ENCODE measurements at regions not wholly inside any gene's neighbourhood (a gene's known extent, or its start where the extent isn't known, plus 50 kb on each side); places are given as distances from the start of the nearest gene placed in this dataset.

- no peak for DNase-seq (ENCODE audit: low read depth)
These were observed 345.7 kb downstream of the BMP4 start for GRCh38 chr14:53610947-53611346.

GRCh38 chr14:53609009-53609408 is 347.6 kb downstream of the BMP4 start:
- no peak for DNase-seq (ENCODE audit: low read depth)

GRCh38 chr14:53608369-53608768 is 348.3 kb downstream of the BMP4 start:
- DNase-seq (ENCODE audit: low read depth), result no peak

GRCh38 chr14:53606203-53606602 is 350.4 kb downstream of the BMP4 start:
- no peak for DNase-seq (ENCODE audit: low read depth)

- DNase-seq (ENCODE audit: low read depth), result no peak
These were observed 351.1 kb downstream of the BMP4 start for GRCh38 chr14:53605562-53605961.

GRCh38 chr14:53603994-53604393 is 352.6 kb downstream of the BMP4 start:
- DNase-seq (ENCODE audit: low read depth), result no peak

DNA sequence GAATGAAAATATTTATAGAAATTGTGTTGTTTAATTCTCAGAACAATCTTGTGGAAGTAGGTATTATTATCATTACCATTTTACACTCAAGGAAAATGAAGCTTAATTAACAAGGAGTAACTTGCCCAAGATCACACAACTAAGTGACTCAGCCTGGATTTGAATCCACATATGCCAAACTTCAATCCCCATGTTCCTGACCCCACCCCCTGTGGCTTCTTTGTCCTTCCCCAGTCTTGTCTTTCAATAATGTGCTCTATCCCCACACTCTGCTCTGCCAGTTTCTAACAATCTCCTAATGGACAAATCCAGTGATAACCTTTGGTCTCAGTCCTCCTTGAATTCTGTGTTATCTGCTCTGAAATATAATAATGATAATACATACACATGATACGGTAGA is 355.2 kb downstream of the BMP4 start:
- DNase-seq (ENCODE audit: low read depth), result no peak

DNA sequence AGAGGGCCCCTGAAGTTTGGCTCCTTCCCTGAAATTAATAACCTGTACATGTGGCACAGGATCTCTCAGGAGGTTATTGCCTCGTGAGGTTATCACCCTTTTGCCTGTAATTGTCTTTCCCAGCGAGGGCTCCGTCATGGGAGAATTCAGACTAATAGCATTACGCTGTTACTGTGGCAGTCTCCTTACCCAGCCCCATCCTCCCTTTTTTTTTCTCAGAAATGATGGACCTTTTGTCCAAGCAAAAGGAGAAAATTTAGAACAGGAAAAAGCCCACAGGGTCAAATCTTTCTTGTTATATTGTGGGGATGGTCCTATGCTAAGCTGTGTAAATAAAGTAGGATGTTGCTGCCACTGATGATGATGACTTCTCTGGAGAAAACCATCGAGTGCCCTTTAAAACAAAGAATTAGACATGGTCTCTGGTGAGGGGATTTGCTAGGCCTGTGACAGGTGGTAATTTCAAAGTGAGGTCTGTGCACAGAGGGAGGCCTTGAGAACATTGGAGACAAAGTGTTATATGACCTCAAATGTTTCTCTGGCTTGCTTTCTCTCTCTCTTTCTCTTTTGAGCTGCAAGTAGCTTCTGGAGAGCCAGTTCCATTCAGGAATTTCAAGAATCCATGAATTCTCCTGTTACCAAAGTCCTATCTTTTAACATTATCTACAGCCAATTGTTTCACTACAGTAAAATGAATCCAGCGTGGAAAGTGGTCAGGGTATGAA is 357.2 kb downstream of the BMP4 start:
- no peak for DNase-seq (ENCODE audit: low read depth)

DNA sequence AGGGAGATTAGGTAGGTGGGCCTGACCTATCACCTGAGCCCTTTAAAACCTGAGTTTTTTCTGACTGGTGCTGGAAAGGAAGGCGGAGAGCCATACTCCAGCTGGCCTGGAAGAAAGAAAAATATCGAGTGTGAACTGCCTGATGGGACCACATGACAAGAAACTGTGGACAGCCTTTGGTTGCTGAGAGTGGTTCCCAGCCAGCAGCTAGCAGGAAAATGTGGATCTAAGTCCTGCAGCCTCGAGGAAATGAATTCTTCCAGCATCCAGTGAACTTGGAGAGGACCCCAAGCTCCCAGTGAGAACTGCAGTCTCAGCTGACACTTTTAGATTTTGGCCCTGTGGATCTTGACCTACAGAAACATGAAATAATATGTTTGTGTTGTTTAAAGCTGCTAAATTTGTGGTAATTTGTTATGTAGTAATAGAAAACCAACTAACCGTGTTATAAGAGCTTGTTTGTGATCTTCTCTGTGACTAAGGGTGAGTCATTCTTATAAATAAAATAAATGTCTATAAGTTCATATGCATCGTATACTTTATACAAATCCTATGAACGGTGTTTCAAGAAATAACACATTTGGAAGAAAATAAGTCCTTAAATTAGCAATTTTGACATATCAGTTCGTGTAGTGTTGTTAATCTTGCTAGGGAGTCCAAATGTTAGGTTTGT is 359.6 kb downstream of the BMP4 start:
- DNase-seq (ENCODE audit: low read depth), result no peak

DNA sequence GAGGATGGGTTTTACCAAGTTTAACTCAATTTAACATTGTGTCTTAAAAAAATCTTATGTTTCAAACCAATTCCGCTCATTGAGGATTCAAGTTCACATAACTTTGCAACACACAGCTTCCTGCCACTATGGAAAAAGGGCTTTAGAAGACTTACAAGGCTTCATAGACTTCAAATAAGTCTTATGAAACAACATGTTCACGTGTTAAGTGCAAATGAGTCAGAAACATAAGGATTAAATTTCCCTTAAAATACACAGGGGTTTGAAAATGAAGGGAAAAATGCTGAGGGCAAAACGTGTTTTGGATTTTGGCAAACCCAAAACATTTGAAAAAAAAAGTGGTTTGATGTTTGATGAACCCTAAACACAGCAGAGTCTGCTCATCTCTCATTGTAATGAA is 364.8 kb downstream of the BMP4 start:
- no peak for DNase-seq (ENCODE audit: low read depth)

- DNase-seq (ENCODE audit: low read depth), result no peak
These were observed 375.1 kb downstream of the BMP4 start for GRCh38 chr14:53581504-53581903.

GRCh38 chr14:53571641-53572328 is 384.8 kb downstream of the BMP4 start:
- no peak for DNase-seq (ENCODE audit: low read depth)

GRCh38 chr14:53570411-53571387 is 385.9 kb downstream of the BMP4 start:
- DNase-seq (ENCODE audit: low read depth), result no peak

DNA sequence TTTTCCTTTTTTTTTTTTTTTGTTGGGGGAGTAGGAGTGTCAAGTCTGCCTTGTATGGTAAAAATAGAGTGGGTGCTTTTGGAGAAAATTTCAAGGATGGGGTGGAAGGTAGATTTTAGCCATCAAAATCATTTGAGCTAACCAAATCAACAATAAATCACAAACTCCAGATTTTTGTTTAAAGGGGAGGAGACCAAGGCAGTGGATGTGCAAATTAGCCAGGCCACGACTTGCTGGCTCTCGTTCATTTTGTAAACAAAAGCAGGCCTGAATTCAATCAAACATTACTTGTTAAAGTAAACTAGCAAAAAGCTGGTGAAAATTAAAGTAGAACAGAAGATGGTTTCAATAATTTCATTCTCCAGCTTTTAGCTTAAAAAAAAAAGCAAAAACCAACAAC is 387.2 kb downstream of the BMP4 start:
- no peak for DNase-seq (ENCODE audit: low read depth)

- DNase-seq (ENCODE audit: low read depth), result no peak
These were observed 389.3 kb downstream of the BMP4 start for GRCh38 chr14:53567236-53567780.

DNA sequence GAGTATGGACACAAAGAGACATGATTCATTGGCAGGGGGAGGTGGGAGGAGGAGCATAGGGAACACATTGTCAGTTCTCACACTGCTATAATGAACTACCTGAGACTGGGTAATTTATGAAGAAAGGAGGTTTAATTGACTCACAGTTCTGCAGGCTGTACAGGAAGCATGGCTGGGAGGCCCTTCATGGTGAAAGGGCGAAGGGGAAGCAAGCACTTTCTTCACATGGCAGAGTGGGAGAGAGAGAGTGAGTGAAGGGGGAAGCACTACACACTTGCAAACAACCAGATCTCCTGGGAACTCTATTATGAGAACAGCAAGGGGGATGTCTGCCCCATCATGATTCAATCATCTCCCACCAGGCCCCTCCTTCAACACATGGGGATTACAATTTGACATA is 391.8 kb downstream of the BMP4 start:
- DNase-seq (ENCODE audit: low read depth), result no peak

GRCh38 chr14:53563628-53564027 is 393.0 kb downstream of the BMP4 start:
- no peak for DNase-seq (ENCODE audit: low read depth)

DNA sequence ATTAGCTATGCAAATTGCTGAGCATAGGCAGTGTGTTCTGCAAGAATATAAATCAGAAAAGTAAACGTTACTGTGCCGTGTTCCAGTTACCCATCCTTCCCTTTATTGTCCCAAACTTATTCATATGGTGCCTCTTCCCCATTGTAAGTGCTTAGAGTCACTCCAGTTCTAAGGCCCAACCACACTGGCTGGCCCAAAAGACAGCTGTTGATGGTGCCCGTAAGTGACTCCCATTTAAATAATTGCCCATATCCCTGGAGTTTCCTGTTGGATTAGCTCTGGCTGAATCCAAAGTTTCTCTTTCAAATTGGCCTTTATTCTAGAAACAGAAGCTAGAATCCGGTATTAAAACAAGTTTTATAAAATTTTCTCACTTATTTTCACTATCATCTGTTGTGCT is 400.1 kb upstream of the DDHD1 start:
- no peak for DNase-seq (ENCODE audit: low read depth)

DNA sequence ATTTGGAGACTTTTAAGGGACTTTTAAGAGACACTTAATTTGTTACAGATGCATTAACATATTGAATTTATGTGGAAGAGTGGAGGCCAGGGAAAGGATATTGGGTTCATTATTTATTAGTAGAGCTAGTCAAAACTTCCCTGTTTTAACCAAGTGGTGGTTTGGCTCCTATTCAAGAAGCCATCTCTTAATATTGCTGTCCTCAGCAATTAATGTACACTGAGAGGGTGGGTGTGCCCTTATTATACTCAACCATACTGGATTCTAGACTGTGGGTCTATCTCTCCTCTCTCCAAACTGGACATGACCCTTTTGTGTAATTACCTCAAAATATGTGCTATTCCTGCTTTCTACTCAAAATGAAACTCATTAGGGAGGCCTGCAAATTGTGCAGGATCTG is 398.7 kb upstream of the DDHD1 start:
- DNase-seq (ENCODE audit: low read depth), result no peak

DNA sequence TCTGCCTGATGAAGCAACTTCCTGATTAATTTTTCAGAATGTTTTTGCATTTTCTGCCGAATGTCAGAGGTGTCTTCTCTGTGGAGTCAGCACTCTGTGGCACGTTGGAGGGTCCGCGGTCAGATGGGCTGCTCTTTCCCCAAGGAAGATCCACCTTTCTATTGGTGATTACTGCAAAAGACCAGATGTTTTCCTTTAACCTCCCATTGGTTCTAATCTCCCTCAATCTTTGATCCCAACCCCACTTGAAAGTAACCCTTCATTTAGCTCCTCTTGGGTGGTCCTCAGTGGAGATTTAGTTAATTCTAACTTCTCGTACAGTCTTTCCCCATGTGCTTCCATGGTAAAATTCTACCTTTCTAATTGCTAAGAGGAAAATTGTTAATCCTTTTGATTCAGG is 397.7 kb upstream of the DDHD1 start:
- no peak for DNase-seq (ENCODE audit: low read depth)

GRCh38 chr14:53549956-53550355 is 396.8 kb upstream of the DDHD1 start:
- no peak for DNase-seq (ENCODE audit: low read depth)

DNA sequence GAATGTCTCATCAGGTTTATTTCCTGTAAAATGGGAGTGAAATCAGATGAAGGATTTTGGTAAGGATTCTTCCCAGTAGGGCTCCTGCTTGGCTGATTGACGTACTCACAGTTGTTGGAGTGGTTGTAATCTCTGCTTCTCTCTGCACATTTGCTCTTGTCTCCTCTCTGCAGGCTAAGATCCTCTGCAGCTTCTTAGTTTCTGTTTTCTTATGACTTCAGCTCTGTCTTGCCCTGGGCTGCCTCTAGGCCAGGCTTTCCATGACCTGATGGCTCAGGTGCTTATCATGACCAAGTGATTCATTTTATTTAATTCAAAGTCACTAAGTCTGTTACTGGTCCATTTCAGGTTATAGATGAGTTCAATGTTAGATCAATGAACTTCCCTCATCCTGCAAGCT is 394.5 kb upstream of the DDHD1 start:
- no peak for DNase-seq (ENCODE audit: low read depth)
